Astrocyte of the cerebellum (primary cell): ENCODE measurements at regions not wholly inside any gene's neighbourhood (a gene's known extent, or its start where the extent isn't known, plus 50 kb on each side); places are given as distances from the start of the nearest gene placed in this dataset.

ENCODE experiments used
- DNase-seq: peaks from one replicate; pipeline ENCODE4 v3.0.0-alpha.2; 2011; ENCODE audit warnings: low read depth
- H3K4me3 ChIP-seq: 2 replicates; pipeline ENCODE4 v1.5.1; 2011; ENCODE audit warnings: mild to moderate bottlenecking, low read depth, low read length, moderate library complexity
- CTCF ChIP-seq: IDR thresholded peaks from 2 replicates; pipeline ENCODE4 v1.5.1; 2012; ENCODE audit warnings: low read length, low read depth, moderate library complexity, mild to moderate bottlenecking; ENCODE audit errors: missing control alignments
- in situ Hi-C: cut with HindIII; loops from 2 replicates; pipeline ENCODE4 v1.10.0; 2017; ENCODE audit warnings: low sequenced_read_pairs

GRCh38 chr18:66141716-66142115 lies 390.9 kb downstream of the CDH7 start:
- DNase-seq = no peak
- in situ Hi-C loops = no loop called here

GRCh38 chr18:66138642-66139041 lies 387.8 kb downstream of the CDH7 start:
- TF ChIP-seq CTCF = no peak
- DNase-seq = no peak
- H3K4me3 ChIP-seq = no peak overlapping the region
- in situ Hi-C loops = no loop called here

More at GRCh38 chr18:66141716-66142115, 390.9 kb downstream of the CDH7 start:
- TF ChIP-seq CTCF = no peak
- H3K4me3 ChIP-seq = no peak overlapping the region

- no peak for TF ChIP-seq CTCF
- in situ Hi-C loops = no loop called here
- DNase-seq = peak; percentile 8
- no peak overlapping the region for H3K4me3 ChIP-seq
Measured at GRCh38 chr18:66136039-66136438, 385.2 kb downstream of the CDH7 start.

- no peak for TF ChIP-seq CTCF
- no peak overlapping the region for H3K4me3 ChIP-seq
- in situ Hi-C loops = no loop called here
- no peak for DNase-seq
Measured at GRCh38 chr18:66129248-66129647, 378.4 kb downstream of the CDH7 start.

GRCh38 chr18:66126266-66126665 lies 375.5 kb downstream of the CDH7 start:
- in situ Hi-C loops = no loop called here
- no peak for TF ChIP-seq CTCF
- H3K4me3 ChIP-seq = no peak overlapping the region
- DNase-seq = no peak

GRCh38 chr18:66124394-66124793 lies 373.6 kb downstream of the CDH7 start:
- H3K4me3 ChIP-seq = no peak overlapping the region
- no peak for TF ChIP-seq CTCF
- in situ Hi-C loops = no loop called here
- DNase-seq = no peak

- no peak overlapping the region for H3K4me3 ChIP-seq
- in situ Hi-C loops = no loop called here
- TF ChIP-seq CTCF = no peak
- no peak for DNase-seq
Measured at GRCh38 chr18:66119347-66119746, 368.5 kb downstream of the CDH7 start.
